IgD-negative memory B cell (primary cell): ENCODE measurements at regions not wholly inside any gene's neighbourhood (a gene's known extent, or its start where the extent isn't known, plus 50 kb on each side); places are given as distances from the start of the nearest gene placed in this dataset.
"Not testable (repeated sequence)": the region's sequence is repeated elsewhere in the genome, so short reads cannot be mapped to it uniquely, and the experiment has no call there.

Source experiments
- H3K27ac Mint-ChIP-seq, 3 donors: one replicate each; pipeline ENCODE4 v1.8.0; 2020 to 2022; ENCODE audit warnings: mild to moderate bottlenecking in 3 of 3, mixed read lengths in 3 of 3, moderate library complexity in 1 of 3
- H3K27me3 Mint-ChIP-seq: one replicate; pipeline ENCODE4 v1.8.0; 2021; ENCODE audit warnings: mixed read lengths
- H3K36me3 Mint-ChIP-seq: one replicate; pipeline ENCODE4 v1.8.0; 2020; ENCODE audit warnings: mild to moderate bottlenecking, mixed read lengths
- H3K4me1 Mint-ChIP-seq, 3 donors: one replicate each; pipeline ENCODE4 v1.8.0; 2020 to 2022; ENCODE audit warnings: mixed read lengths in 3 of 3, mild to moderate bottlenecking in 1 of 3
- H3K4me3 Mint-ChIP-seq, 4 donors: one replicate each; pipeline ENCODE4 v1.8.0; 2020 to 2022; ENCODE audit warnings: mild to moderate bottlenecking in 4 of 4, mixed read lengths in 4 of 4, moderate library complexity in 3 of 4
- H3K9me3 Mint-ChIP-seq, 3 donors: one replicate each; pipeline ENCODE4 v1.8.0; 2020 to 2021; ENCODE audit warnings: mixed read lengths in 3 of 3, mild to moderate bottlenecking in 1 of 3

DNA sequence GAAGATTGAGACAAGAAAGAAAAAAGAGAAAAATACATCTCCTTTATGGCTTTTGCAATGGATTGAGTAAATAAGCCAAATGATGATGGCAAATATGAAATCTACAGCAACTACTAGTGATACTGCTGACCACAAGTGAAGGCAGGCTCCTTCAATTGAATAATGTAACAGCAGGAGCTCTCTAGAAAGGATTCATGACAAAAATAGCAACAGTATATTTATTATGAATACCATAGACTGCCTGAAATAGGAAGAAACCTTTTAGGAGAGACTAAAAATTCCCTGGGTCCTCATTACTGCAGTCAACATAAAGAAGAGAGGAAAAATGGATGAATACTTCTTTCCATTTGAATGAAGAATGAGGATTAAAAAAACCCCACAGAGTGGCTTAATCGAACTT, 306.8 kb upstream of the ANXA10 start:
- Mint-ChIP-seq H3K4me3 (no peak overlapping the region), H3K27ac (no peak overlapping the region), H3K27me3 (no peaks in the 10 kb centered on the region), H3K9me3 (peaks cover 0 to 10% (median 0%) of the 10 kb centered on the region in 3 donors), H3K36me3 (no peaks in the 10 kb centered on the region), H3K4me1 (no peaks in the 10 kb centered on the region)

GRCh38 chr4:167786504-167786903, 305.8 kb upstream of the ANXA10 start:
- Mint-ChIP-seq H3K36me3 (no peaks in the 10 kb centered on the region), H3K4me3 (no peak overlapping the region), H3K4me1 (no peaks in the 10 kb centered on the region), H3K27me3 (no peaks in the 10 kb centered on the region), H3K27ac (no peak overlapping the region), H3K9me3 (peaks cover 0 to 8% (median 0%) of the 10 kb centered on the region in 3 donors)

GRCh38 chr4:167787231-167787630, 305.1 kb upstream of the ANXA10 start:
- H3K36me3 Mint-ChIP-seq: no peaks in the 10 kb centered on the region
- H3K4me1 Mint-ChIP-seq: no peaks in the 10 kb centered on the region
- no peak overlapping the region for H3K27ac Mint-ChIP-seq
- no peaks in the 10 kb centered on the region for H3K27me3 Mint-ChIP-seq
- peaks cover 0 to under 1% (median 0%) of the 10 kb centered on the region in 3 donors for H3K9me3 Mint-ChIP-seq
- H3K4me3 Mint-ChIP-seq: no peak overlapping the region

GRCh38 chr4:167802463-167803212, 289.7 kb upstream of the ANXA10 start:
- no peak overlapping the region for H3K27ac Mint-ChIP-seq
- no peaks in the 10 kb centered on the region for H3K27me3 Mint-ChIP-seq
- no peaks in the 10 kb centered on the region for H3K9me3 Mint-ChIP-seq
- H3K36me3 Mint-ChIP-seq: no peaks in the 10 kb centered on the region
- no peaks in the 10 kb centered on the region for H3K4me1 Mint-ChIP-seq
- no peak overlapping the region for H3K4me3 Mint-ChIP-seq

GRCh38 chr4:167811958-167812357, 280.4 kb upstream of the ANXA10 start:
- Mint-ChIP-seq H3K4me3 (no peak overlapping the region), H3K27me3 (no peaks in the 10 kb centered on the region), H3K27ac (no peak overlapping the region), H3K9me3 (peaks cover 7 to 19% (median 10%) of the 10 kb centered on the region in 3 donors), H3K36me3 (no peaks in the 10 kb centered on the region), H3K4me1 (no peaks in the 10 kb centered on the region)

DNA sequence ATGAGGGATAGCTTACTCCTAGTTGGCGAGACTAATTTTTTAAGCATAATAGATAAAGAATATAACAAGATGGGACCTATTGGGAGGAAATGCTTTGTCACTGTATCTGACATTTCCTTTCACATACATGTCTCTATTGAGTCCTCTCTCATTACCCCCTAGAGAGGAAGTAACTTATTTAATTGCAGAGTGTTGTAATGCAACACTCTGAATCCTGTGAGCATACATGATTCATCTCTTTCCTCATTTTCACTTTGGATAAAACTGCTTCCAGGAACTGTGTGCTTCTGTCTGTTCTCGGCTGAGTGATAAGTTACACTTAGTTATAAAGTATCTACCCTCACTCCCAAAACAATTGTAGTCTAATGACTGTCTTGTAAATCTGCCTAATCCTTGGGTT, 266.1 kb upstream of the ANXA10 start:
- Mint-ChIP-seq H3K27me3 (no peaks in the 10 kb centered on the region), H3K4me3 (no peak overlapping the region), H3K27ac (no peak overlapping the region), H3K36me3 (no peaks in the 10 kb centered on the region), H3K9me3 (peaks cover 3 to 4% (median 4%) of the 10 kb centered on the region in 3 donors), H3K4me1 (no peaks in the 10 kb centered on the region)

- no peaks in the 10 kb centered on the region for H3K27me3 Mint-ChIP-seq
- H3K4me3 Mint-ChIP-seq: no peak overlapping the region
- peaks cover 0 to 7% (median 4%) of the 10 kb centered on the region in 3 donors for H3K9me3 Mint-ChIP-seq
- no peaks in the 10 kb centered on the region for H3K4me1 Mint-ChIP-seq
- no peaks in the 10 kb centered on the region for H3K36me3 Mint-ChIP-seq
- H3K27ac Mint-ChIP-seq: no peak overlapping the region
Measured at GRCh38 chr4:167831855-167832254, 260.5 kb upstream of the ANXA10 start.

- Mint-ChIP-seq H3K4me1 (no peaks in the 10 kb centered on the region), H3K36me3 (no peaks in the 10 kb centered on the region), H3K4me3 (no peak overlapping the region), H3K9me3 (peaks cover 0 to 8% (median 4%) of the 10 kb centered on the region in 3 donors), H3K27ac (no peak overlapping the region), H3K27me3 (no peaks in the 10 kb centered on the region)
Measured at GRCh38 chr4:167838686-167839085, 253.7 kb upstream of the ANXA10 start.

GRCh38 chr4:167842487-167842886, 249.8 kb upstream of the ANXA10 start:
- Mint-ChIP-seq H3K4me1 (no peaks in the 10 kb centered on the region), H3K9me3 (peaks cover 2 to 8% (median 3%) of the 10 kb centered on the region in 3 donors), H3K36me3 (no peaks in the 10 kb centered on the region), H3K4me3 (no peak overlapping the region), H3K27ac (no peak overlapping the region), H3K27me3 (no peaks in the 10 kb centered on the region)

GRCh38 chr4:167854881-167855280, 237.5 kb upstream of the ANXA10 start:
- H3K4me1 Mint-ChIP-seq: no peaks in the 10 kb centered on the region
- no peak overlapping the region for H3K27ac Mint-ChIP-seq
- H3K9me3 Mint-ChIP-seq: peaks cover 0 to 6% (median 2%) of the 10 kb centered on the region in 3 donors
- no peak overlapping the region for H3K4me3 Mint-ChIP-seq
- no peaks in the 10 kb centered on the region for H3K36me3 Mint-ChIP-seq
- H3K27me3 Mint-ChIP-seq: no peaks in the 10 kb centered on the region

- H3K27ac Mint-ChIP-seq, H3K36me3 Mint-ChIP-seq, H3K4me3 Mint-ChIP-seq, H3K9me3 Mint-ChIP-seq, H3K27me3 Mint-ChIP-seq, H3K4me1 Mint-ChIP-seq: not testable (repeated sequence)
Measured at GRCh38 chr4:167858127-167858526, 234.2 kb upstream of the ANXA10 start.

DNA sequence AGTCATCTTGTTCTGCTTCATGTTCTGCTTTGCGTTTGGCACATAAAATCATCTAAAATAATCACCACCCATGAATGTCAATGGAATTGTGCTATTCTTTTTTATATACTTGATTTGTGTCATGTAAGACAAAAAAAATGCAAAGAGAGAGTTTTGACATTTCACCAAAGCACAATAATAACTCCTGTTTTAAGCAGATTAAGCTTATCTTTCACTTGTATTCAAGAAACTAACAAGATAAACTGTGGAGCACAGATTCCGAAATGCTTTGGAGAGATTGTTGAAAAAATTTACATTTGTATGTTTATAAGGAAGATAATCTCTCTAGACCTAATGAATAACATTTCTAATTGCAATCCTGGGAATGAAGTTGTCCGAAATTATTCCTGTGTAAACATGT, 225.1 kb upstream of the ANXA10 start:
- no peaks in the 10 kb centered on the region for H3K9me3 Mint-ChIP-seq
- no peaks in the 10 kb centered on the region for H3K4me1 Mint-ChIP-seq
- H3K4me3 Mint-ChIP-seq: no peak overlapping the region
- no peak overlapping the region for H3K27ac Mint-ChIP-seq
- no peaks in the 10 kb centered on the region for H3K27me3 Mint-ChIP-seq
- peaks cover 2% of the 10 kb centered on the region for H3K36me3 Mint-ChIP-seq

DNA sequence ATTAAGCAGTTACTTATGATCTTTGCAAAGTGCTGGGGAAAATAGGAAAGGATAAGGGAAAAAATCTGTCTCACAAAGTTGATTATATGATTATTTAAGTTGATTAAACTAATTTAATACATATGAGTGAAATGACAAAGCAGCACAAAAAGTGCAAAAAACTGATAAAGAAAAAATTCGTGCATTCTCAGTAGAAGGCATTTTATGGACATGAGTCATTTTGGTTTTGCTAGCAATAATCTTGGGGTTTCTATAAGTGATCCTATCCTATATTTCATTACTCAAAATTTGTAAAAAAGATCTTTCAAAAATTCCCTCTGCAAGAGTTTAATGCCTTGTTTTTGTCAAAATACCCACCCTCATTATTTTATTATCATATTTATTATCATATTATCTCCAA, 224.2 kb upstream of the ANXA10 start:
- Mint-ChIP-seq H3K4me3 (no peak overlapping the region), H3K9me3 (no peaks in the 10 kb centered on the region), H3K4me1 (no peaks in the 10 kb centered on the region), H3K36me3 (peaks cover 2% of the 10 kb centered on the region), H3K27ac (no peak overlapping the region), H3K27me3 (no peaks in the 10 kb centered on the region)

- peaks cover 0 to 2% (median 0%) of the 10 kb centered on the region in 3 donors for H3K9me3 Mint-ChIP-seq
- H3K4me1 Mint-ChIP-seq: no peaks in the 10 kb centered on the region
- H3K27ac Mint-ChIP-seq: no peak overlapping the region
- no peaks in the 10 kb centered on the region for H3K27me3 Mint-ChIP-seq
- peaks cover 4% of the 10 kb centered on the region for H3K36me3 Mint-ChIP-seq
- H3K4me3 Mint-ChIP-seq: no peak overlapping the region
Measured at GRCh38 chr4:167873496-167873895, 218.8 kb upstream of the ANXA10 start.

DNA sequence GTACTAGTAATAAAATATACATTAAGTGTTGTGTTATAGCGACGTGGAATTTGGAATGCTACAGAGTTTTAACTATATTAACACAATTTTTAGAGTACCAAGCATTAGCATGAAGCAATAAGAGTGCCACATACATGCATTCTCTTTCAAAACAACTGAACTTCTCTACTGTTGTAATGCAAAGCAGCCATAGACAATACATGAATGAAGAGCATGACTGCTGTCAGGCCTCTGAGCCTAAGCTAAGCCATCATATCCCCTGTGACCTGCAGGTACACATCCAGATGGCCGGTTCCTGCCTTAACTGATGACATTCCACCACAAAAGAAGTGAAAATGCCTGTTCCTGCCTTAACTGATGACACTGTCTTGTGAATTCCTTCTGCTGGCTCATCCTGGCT, 216.2 kb upstream of the ANXA10 start:
- H3K4me3 Mint-ChIP-seq, H3K27me3 Mint-ChIP-seq, H3K4me1 Mint-ChIP-seq, H3K9me3 Mint-ChIP-seq, H3K36me3 Mint-ChIP-seq: not testable (repeated sequence)
- H3K27ac Mint-ChIP-seq: peak overlapping the region in 1 of 3 donors; percentile 77

DNA sequence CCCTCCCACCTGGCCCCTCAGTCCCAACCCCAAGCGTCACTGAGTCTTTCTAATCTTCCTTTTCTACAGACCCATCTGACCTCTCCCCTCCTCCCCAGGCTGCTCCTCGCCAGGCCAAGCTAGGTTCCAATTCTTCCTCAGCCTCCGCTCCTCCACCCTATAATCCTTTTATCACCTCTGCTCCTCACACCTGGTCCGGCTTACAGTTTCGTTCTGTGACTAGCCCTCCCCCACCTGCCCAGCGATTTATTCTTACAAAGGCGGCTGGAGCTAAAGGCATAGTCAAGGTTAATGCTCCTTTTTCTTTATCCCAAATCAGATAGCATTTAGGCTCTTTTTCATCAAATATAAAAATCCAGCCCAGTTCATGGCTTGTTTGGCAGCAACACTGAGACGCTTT, 214.5 kb upstream of the ANXA10 start:
- H3K27ac Mint-ChIP-seq, H3K9me3 Mint-ChIP-seq, H3K27me3 Mint-ChIP-seq, H3K4me1 Mint-ChIP-seq, H3K36me3 Mint-ChIP-seq, H3K4me3 Mint-ChIP-seq: not testable (repeated sequence)
